ENCODE measurements at regions not wholly inside any gene's neighbourhood (a gene's known extent, or its start where the extent isn't known, plus 50 kb on each side); places are given as distances from the start of the nearest gene placed in this dataset.

GRCh38 chr13:73681779-73682178 lies 452.4 kb downstream of the KLF12 start:
- TF ChIP-seq CEBPB (IDR thresholded peaks at IDR 0.05; ENCODE audit: low read depth) = no peak
- no peak for TF ChIP-seq EGR1 (IDR thresholded peaks at IDR 0.05; ENCODE audit: low read depth)
- no peak for TF ChIP-seq POLR2A (IDR thresholded peaks at IDR 0.05; ENCODE audit: borderline replicate concordance, extremely low read depth, insufficient read depth, insufficient read length)
- TF ChIP-seq, protein P1, sequence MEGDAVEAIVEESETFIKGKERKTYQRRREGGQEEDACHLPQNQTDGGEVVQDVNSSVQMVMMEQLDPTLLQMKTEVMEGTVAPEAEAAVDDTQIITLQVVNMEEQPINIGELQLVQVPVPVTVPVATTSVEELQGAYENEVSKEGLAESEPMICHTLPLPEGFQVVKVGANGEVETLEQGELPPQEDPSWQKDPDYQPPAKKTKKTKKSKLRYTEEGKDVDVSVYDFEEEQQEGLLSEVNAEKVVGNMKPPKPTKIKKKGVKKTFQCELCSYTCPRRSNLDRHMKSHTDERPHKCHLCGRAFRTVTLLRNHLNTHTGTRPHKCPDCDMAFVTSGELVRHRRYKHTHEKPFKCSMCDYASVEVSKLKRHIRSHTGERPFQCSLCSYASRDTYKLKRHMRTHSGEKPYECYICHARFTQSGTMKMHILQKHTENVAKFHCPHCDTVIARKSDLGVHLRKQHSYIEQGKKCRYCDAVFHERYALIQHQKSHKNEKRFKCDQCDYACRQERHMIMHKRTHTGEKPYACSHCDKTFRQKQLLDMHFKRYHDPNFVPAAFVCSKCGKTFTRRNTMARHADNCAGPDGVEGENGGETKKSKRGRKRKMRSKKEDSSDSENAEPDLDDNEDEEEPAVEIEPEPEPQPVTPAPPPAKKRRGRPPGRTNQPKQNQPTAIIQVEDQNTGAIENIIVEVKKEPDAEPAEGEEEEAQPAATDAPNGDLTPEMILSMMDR (IDR thresholded peaks at IDR 0.05 in 2 of 3, conservative IDR thresholded peaks at IDR 0.05 in 1 of 3; ENCODE audit: borderline replicate concordance in 1 of 3, insufficient read depth in 1 of 3, low read depth in 2 of 3, low read length in 2 of 3) = no peak
- TF ChIP-seq MAX (IDR thresholded peaks at IDR 0.05) = no peak
- TF ChIP-seq EZH2phosphoT487 (IDR thresholded peaks at IDR 0.05; ENCODE audit: borderline replicate concordance) = no peak
- TF ChIP-seq ZNF274 (IDR thresholded peaks at IDR 0.05; ENCODE audit: low read depth, low read length) = no peak

Measured in HCT116 (cell line).